GM12865 (cell line): ENCODE measurements at regions not wholly inside any gene's neighbourhood (a gene's known extent, or its start where the extent isn't known, plus 50 kb on each side); places are given as distances from the start of the nearest gene placed in this dataset.

Experiments
- DNase-seq: peaks from one replicate; pipeline ENCODE4 v3.0.0; 2010; ENCODE audit warnings: low read depth
- H3K4me3 ChIP-seq: 2 replicates; pipeline ENCODE4 v1.5.1; 2011; ENCODE audit warnings: mild to moderate bottlenecking, low read depth, low read length, control low read depth
- CTCF ChIP-seq: IDR thresholded peaks from 2 replicates; pipeline ENCODE4 v1.5.1; 2011; ENCODE audit warnings: low read length, control low read depth, low read depth, inconsistent platforms; ENCODE audit not compliant: insufficient read depth; ENCODE audit errors: missing control alignments

- no peak for TF ChIP-seq CTCF
- DNase-seq: no peak
- no peak overlapping the region for H3K4me3 ChIP-seq
Measured at GRCh38 chr3:178090899-178091298, 445.3 kb upstream of the KCNMB2 start.

GRCh38 chr3:178095522-178095921 is 440.7 kb upstream of the KCNMB2 start:
- DNase-seq: peak; percentile 18
- no peak overlapping the region for H3K4me3 ChIP-seq
- no peak for TF ChIP-seq CTCF

- H3K4me3 ChIP-seq: no peak overlapping the region
- DNase-seq: no peak
- TF ChIP-seq CTCF: no peak
Measured at GRCh38 chr3:178096955-178097354, 439.3 kb upstream of the KCNMB2 start.

GRCh38 chr3:178097576-178097975 is 438.7 kb upstream of the KCNMB2 start:
- no peak for DNase-seq
- TF ChIP-seq CTCF: no peak
- H3K4me3 ChIP-seq: no peak overlapping the region

- H3K4me3 ChIP-seq: no peak overlapping the region
- DNase-seq: no peak
- TF ChIP-seq CTCF: no peak
Measured at GRCh38 chr3:178099274-178099673, 437.0 kb upstream of the KCNMB2 start.

GRCh38 chr3:178099862-178100261 is 436.4 kb upstream of the KCNMB2 start:
- TF ChIP-seq CTCF: no peak
- no peak for DNase-seq
- H3K4me3 ChIP-seq: no peak overlapping the region

GRCh38 chr3:178100908-178101307 is 435.3 kb upstream of the KCNMB2 start:
- DNase-seq: no peak

More at GRCh38 chr3:178100908-178101307, 435.3 kb upstream of the KCNMB2 start:
- no peak for TF ChIP-seq CTCF
- H3K4me3 ChIP-seq: no peak overlapping the region
